ENCODE measurements at regions not wholly inside any gene's neighbourhood (a gene's known extent, or its start where the extent isn't known, plus 50 kb on each side); places are given as distances from the start of the nearest gene placed in this dataset.

GRCh38 chr1:5756434-5757186 is 235.6 kb downstream of the NPHP4 start:
- WGBS, 2 donors (ENCODE audit: extremely low coverage in 2 of 2, insufficient read length in 2 of 2, insufficient replicate concordance in 1 of 2): no CpG with 5 or more reads among the region's 21 CpGs
- no peak overlapping the region for H3K27ac ChIP-seq (replicated peaks; ENCODE audit: low read length)
- H2BK12ac ChIP-seq (ENCODE audit: low read length): no peak overlapping the region
- no peak overlapping the region for H2BK5ac ChIP-seq (ENCODE audit: low read length)
- no peak overlapping the region for H3K4ac ChIP-seq (ENCODE audit: low read length)
- H2BK120ac ChIP-seq (ENCODE audit: low read depth, low read length): no peak overlapping the region
- H3K9ac ChIP-seq (ENCODE audit: low read depth, low read length, poor library complexity): no peak overlapping the region
- H4K8ac ChIP-seq (ENCODE audit: low read depth, low read length): no peak overlapping the region
- H3K4me2 ChIP-seq (ENCODE audit: insufficient read depth, low read length, poor library complexity, severe bottlenecking): no peak overlapping the region
- no peaks in the 10 kb centered on the region for H3K36me3 ChIP-seq (replicated peaks in 1 of 2; ENCODE audit: control insufficient read depth in 2 of 2, insufficient read depth in 2 of 2, low read length in 2 of 2)
- H4K91ac ChIP-seq (ENCODE audit: low read depth, low read length, poor library complexity): no peak overlapping the region
- H3K27me3 ChIP-seq (ENCODE audit: control insufficient read depth in 3 of 3, insufficient read depth in 3 of 3, low read depth in 1 of 3, low read length in 3 of 3): peaks cover 0 to 38% (median 0%) of the 10 kb centered on the region in 3 experiments
- H3K4me3 ChIP-seq (ENCODE audit: low read length in 2 of 2): no peak overlapping the region
- no peaks in the 10 kb centered on the region for H3K9me3 ChIP-seq (replicated peaks in 1 of 2; ENCODE audit: control insufficient read depth in 2 of 2, insufficient read depth in 1 of 2, low read depth in 1 of 2, low read length in 2 of 2)
- no peak for DNase-seq (ENCODE audit: low spot score)
- no peak overlapping the region for H2AFZ ChIP-seq (ENCODE audit: low read length)
- H2BK15ac ChIP-seq (ENCODE audit: low read length): no peak overlapping the region
- H3K79me1 ChIP-seq (ENCODE audit: low read depth, low read length): no peaks in the 10 kb centered on the region
- H3K4me1 ChIP-seq (ENCODE audit: control insufficient read depth in 2 of 2, insufficient read depth in 1 of 2, low read depth in 1 of 2, low read length in 2 of 2): peaks cover 0 to 9% of the 10 kb centered on the region in 2 donors
- no peak overlapping the region for H3K18ac ChIP-seq (ENCODE audit: low read length)
- H2AK5ac ChIP-seq (ENCODE audit: low read depth, low read length): peak overlapping the region; percentile 37
- no peak overlapping the region for H3K14ac ChIP-seq (ENCODE audit: low read length)
- H3K23ac ChIP-seq (ENCODE audit: low read depth, low read length, poor library complexity): no peak overlapping the region

GRCh38 chr1:5755552-5756125 is 236.6 kb downstream of the NPHP4 start:
- Histone ChIP-seq H3K9ac (ENCODE audit: low read depth, low read length, poor library complexity) (no peak overlapping the region), H3K27me3 (ENCODE audit: control insufficient read depth in 3 of 3, insufficient read depth in 3 of 3, low read depth in 1 of 3, low read length in 3 of 3) (peaks cover 0 to 43% (median 0%) of the 10 kb centered on the region in 3 experiments), H4K8ac (ENCODE audit: low read depth, low read length) (no peak overlapping the region), H3K27ac (replicated peaks; ENCODE audit: low read length) (no peak overlapping the region), H3K36me3 (replicated peaks in 1 of 2; ENCODE audit: control insufficient read depth in 2 of 2, insufficient read depth in 2 of 2, low read length in 2 of 2) (no peaks in the 10 kb centered on the region), H3K9me3 (replicated peaks in 1 of 2; ENCODE audit: control insufficient read depth in 2 of 2, insufficient read depth in 1 of 2, low read depth in 1 of 2, low read length in 2 of 2) (no peaks in the 10 kb centered on the region), H2AK5ac (ENCODE audit: low read depth, low read length) (no peak overlapping the region), H3K4me3 (ENCODE audit: low read length in 2 of 2) (no peak overlapping the region), H2BK15ac (ENCODE audit: low read length) (no peak overlapping the region), H3K14ac (ENCODE audit: low read length) (no peak overlapping the region), H3K4me2 (ENCODE audit: insufficient read depth, low read length, poor library complexity, severe bottlenecking) (no peak overlapping the region), H2BK5ac (ENCODE audit: low read length) (no peak overlapping the region), H3K18ac (ENCODE audit: low read length) (no peak overlapping the region), H3K79me1 (ENCODE audit: low read depth, low read length) (no peaks in the 10 kb centered on the region), H3K4me1 (ENCODE audit: control insufficient read depth in 2 of 2, insufficient read depth in 1 of 2, low read depth in 1 of 2, low read length in 2 of 2) (peaks cover 0 to 9% of the 10 kb centered on the region in 2 donors), H2BK12ac (ENCODE audit: low read length) (no peak overlapping the region), H3K23ac (ENCODE audit: low read depth, low read length, poor library complexity) (no peak overlapping the region), H4K91ac (ENCODE audit: low read depth, low read length, poor library complexity) (no peak overlapping the region), H2BK120ac (ENCODE audit: low read depth, low read length) (peak overlapping the region; percentile 49), H3K4ac (ENCODE audit: low read length) (no peak overlapping the region), H2AFZ (ENCODE audit: low read length) (no peak overlapping the region)
- no peak for DNase-seq (ENCODE audit: low spot score)
- WGBS, 2 donors (ENCODE audit: extremely low coverage in 2 of 2, insufficient read length in 2 of 2, insufficient replicate concordance in 1 of 2): no CpG with 5 or more reads among the region's 16 CpGs

DNA sequence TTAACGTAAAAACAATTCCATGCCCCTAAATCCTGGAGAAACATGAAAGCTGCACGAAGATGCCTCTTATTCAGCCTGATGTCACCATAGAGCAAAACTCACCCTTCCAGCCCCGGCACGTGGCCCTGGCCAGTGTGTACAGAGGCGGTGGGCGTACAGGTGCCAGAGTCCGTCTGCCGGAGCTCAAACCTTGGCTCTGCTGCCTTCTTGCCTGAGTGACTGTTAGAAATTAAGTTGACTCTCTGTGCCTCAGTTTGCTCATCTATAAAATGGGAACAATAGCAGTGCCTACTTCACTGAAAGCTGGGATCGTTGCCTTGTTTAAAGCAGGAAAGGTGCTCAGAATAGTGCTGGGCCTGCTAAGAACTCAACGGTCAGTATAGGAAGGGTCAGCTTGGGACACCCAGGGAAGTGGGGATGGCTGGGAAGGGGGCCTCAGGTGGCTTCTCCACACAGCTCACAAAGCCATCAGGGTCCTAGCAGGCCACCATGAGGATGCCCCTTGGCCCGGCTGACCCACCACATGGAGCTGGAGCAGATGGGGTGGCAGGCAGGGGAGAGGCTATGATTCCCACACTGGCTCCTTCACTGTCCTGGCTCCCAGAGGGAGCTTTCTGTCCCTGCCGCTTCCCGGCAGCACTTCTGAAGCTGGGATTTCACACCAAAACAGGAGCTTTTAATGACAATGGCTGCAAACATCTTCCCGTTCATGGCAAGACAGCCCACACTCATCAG is 237.2 kb downstream of the NPHP4 start:
- peaks cover 0 to 43% (median 0%) of the 10 kb centered on the region in 3 experiments for H3K27me3 ChIP-seq (ENCODE audit: control insufficient read depth in 3 of 3, insufficient read depth in 3 of 3, low read depth in 1 of 3, low read length in 3 of 3)
- peaks cover 0 to 9% of the 10 kb centered on the region in 2 donors for H3K4me1 ChIP-seq (ENCODE audit: control insufficient read depth in 2 of 2, insufficient read depth in 1 of 2, low read depth in 1 of 2, low read length in 2 of 2)
- H2BK120ac ChIP-seq (ENCODE audit: low read depth, low read length): peak overlapping the region; percentile 49
- no peak overlapping the region for H3K4me3 ChIP-seq (ENCODE audit: low read length in 2 of 2)
- H3K27ac ChIP-seq (replicated peaks; ENCODE audit: low read length): no peak overlapping the region
- no peaks in the 10 kb centered on the region for H3K79me1 ChIP-seq (ENCODE audit: low read depth, low read length)
- H2BK12ac ChIP-seq (ENCODE audit: low read length): no peak overlapping the region
- no peak overlapping the region for H2AFZ ChIP-seq (ENCODE audit: low read length)
- H3K36me3 ChIP-seq (replicated peaks in 1 of 2; ENCODE audit: control insufficient read depth in 2 of 2, insufficient read depth in 2 of 2, low read length in 2 of 2): no peaks in the 10 kb centered on the region
- no peak overlapping the region for H3K4ac ChIP-seq (ENCODE audit: low read length)
- H4K8ac ChIP-seq (ENCODE audit: low read depth, low read length): no peak overlapping the region
- no peak overlapping the region for H2BK15ac ChIP-seq (ENCODE audit: low read length)
- peak overlapping the region; percentile 6 for H3K18ac ChIP-seq (ENCODE audit: low read length)
- no peak for DNase-seq (ENCODE audit: low spot score)
- H2AK5ac ChIP-seq (ENCODE audit: low read depth, low read length): no peak overlapping the region
- no peak overlapping the region for H4K91ac ChIP-seq (ENCODE audit: low read depth, low read length, poor library complexity)
- H3K14ac ChIP-seq (ENCODE audit: low read length): no peak overlapping the region
- no CpG with 5 or more reads among the region's 14 CpGs for WGBS, 2 donors (ENCODE audit: extremely low coverage in 2 of 2, insufficient read length in 2 of 2, insufficient replicate concordance in 1 of 2)
- H2BK5ac ChIP-seq (ENCODE audit: low read length): no peak overlapping the region
- no peak overlapping the region for H3K9ac ChIP-seq (ENCODE audit: low read depth, low read length, poor library complexity)
- H3K4me2 ChIP-seq (ENCODE audit: insufficient read depth, low read length, poor library complexity, severe bottlenecking): no peak overlapping the region
- no peaks in the 10 kb centered on the region for H3K9me3 ChIP-seq (replicated peaks in 1 of 2; ENCODE audit: control insufficient read depth in 2 of 2, insufficient read depth in 1 of 2, low read depth in 1 of 2, low read length in 2 of 2)
- no peak overlapping the region for H3K23ac ChIP-seq (ENCODE audit: low read depth, low read length, poor library complexity)
